ENCODE measurements at regions not wholly inside any gene's neighbourhood (a gene's known extent, or its start where the extent isn't known, plus 50 kb on each side); places are given as distances from the start of the nearest gene placed in this dataset.

DNA sequence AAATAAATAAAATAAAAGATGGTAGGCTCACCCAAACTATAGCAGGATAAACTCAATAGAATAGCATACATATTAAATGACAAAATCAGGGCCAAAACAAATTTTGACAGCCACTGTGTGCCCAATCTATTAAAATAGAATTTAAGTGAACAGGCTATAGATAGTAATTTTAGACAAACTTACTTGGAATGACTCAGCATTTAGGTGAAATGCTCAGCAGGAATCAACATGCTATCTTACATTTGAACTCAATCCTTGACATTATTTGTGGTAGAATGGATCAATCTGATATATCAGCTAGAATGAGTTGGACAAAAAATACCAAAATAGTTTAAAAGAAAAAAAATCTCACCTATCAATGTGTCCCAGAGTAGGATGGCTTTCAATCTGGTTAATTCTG lies 578.6 kb downstream of the RFPL4B start:
- Histone ChIP-seq H3K36me3 (ENCODE audit: control insufficient read depth in 1 of 2, insufficient read depth in 2 of 2, low read length in 2 of 2) (no peaks in the 10 kb centered on the region), H3K9me2 (ENCODE audit: insufficient read depth) (no peaks in the 10 kb centered on the region), H3K79me2 (ENCODE audit: insufficient read depth, low read length) (no peaks in the 10 kb centered on the region), H3K4me2 (ENCODE audit: low read length) (no peak overlapping the region), H3K27me3 (ENCODE audit: insufficient read depth, low read length) (no peaks in the 10 kb centered on the region), H3K9me3 (ENCODE audit: control insufficient read depth in 1 of 2, insufficient read depth in 1 of 2, low read depth in 1 of 2, low read length in 2 of 2) (no peaks in the 10 kb centered on the region), H3K4me3 (replicated peaks in 1 of 2; ENCODE audit: low read depth in 1 of 2, low read length in 2 of 2) (no peak overlapping the region), H3K9ac (ENCODE audit: low read length) (no peak overlapping the region), H2AFZ (ENCODE audit: low read depth, low read length, poor library complexity, severe bottlenecking) (no peak overlapping the region), H3K27ac (ENCODE audit: low read depth, low read length) (no peak overlapping the region), H3K4me1 (ENCODE audit: control insufficient read depth in 1 of 2, insufficient read depth in 2 of 2, low read length in 2 of 2) (no peaks in the 10 kb centered on the region), H4K20me1 (ENCODE audit: insufficient read depth) (no peaks in the 10 kb centered on the region)
- ATAC-seq = no peak
- DNase-seq (ENCODE audit: low read depth, low spot score) = no peak
- CTCF ChIA-PET = no interaction called here
- intact Hi-C loops (cut with micrococcal nuclease) = no loop called here
- BruUV-seq (replicated peaks) = no TSS peak
- TF ChIP-seq, protein P1, sequence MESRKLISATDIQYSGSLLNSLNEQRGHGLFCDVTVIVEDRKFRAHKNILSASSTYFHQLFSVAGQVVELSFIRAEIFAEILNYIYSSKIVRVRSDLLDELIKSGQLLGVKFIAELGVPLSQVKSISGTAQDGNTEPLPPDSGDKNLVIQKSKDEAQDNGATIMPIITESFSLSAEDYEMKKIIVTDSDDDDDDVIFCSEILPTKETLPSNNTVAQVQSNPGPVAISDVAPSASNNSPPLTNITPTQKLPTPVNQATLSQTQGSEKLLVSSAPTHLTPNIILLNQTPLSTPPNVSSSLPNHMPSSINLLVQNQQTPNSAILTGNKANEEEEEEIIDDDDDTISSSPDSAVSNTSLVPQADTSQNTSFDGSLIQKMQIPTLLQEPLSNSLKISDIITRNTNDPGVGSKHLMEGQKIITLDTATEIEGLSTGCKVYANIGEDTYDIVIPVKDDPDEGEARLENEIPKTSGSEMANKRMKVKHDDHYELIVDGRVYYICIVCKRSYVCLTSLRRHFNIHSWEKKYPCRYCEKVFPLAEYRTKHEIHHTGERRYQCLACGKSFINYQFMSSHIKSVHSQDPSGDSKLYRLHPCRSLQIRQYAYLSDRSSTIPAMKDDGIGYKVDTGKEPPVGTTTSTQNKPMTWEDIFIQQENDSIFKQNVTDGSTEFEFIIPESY (IDR thresholded peaks at IDR 0.05; ENCODE audit: extremely low read depth, insufficient replicate concordance, low read length) = no peak
- no peak for TF ChIP-seq CEBPB (IDR thresholded peaks at IDR 0.05; ENCODE audit: low read depth)
- TF ChIP-seq RAD21 (IDR thresholded peaks at IDR 0.05; ENCODE audit: low read depth) = no peak
- TF ChIP-seq JUND (IDR thresholded peaks at IDR 0.05) = no peak
- no peak for TF ChIP-seq EGR1 (IDR thresholded peaks at IDR 0.05; ENCODE audit: low read depth)
- no peak for TF ChIP-seq ZFX (IDR thresholded peaks at IDR 0.05)
- TF ChIP-seq FOSL1 (IDR thresholded peaks at IDR 0.05; ENCODE audit: low read depth) = no peak
- TF ChIP-seq CBX3 (IDR thresholded peaks at IDR 0.05; ENCODE audit: low read depth) = no peak
- TF ChIP-seq EZH2 (IDR thresholded peaks at IDR 0.05) = no peak
- no peak for TF ChIP-seq EZH2phosphoT487 (IDR thresholded peaks at IDR 0.05; ENCODE audit: borderline replicate concordance)
- no peak for TF ChIP-seq SP1 (IDR thresholded peaks at IDR 0.05; ENCODE audit: low read depth)
- TF ChIP-seq, protein P2, sequence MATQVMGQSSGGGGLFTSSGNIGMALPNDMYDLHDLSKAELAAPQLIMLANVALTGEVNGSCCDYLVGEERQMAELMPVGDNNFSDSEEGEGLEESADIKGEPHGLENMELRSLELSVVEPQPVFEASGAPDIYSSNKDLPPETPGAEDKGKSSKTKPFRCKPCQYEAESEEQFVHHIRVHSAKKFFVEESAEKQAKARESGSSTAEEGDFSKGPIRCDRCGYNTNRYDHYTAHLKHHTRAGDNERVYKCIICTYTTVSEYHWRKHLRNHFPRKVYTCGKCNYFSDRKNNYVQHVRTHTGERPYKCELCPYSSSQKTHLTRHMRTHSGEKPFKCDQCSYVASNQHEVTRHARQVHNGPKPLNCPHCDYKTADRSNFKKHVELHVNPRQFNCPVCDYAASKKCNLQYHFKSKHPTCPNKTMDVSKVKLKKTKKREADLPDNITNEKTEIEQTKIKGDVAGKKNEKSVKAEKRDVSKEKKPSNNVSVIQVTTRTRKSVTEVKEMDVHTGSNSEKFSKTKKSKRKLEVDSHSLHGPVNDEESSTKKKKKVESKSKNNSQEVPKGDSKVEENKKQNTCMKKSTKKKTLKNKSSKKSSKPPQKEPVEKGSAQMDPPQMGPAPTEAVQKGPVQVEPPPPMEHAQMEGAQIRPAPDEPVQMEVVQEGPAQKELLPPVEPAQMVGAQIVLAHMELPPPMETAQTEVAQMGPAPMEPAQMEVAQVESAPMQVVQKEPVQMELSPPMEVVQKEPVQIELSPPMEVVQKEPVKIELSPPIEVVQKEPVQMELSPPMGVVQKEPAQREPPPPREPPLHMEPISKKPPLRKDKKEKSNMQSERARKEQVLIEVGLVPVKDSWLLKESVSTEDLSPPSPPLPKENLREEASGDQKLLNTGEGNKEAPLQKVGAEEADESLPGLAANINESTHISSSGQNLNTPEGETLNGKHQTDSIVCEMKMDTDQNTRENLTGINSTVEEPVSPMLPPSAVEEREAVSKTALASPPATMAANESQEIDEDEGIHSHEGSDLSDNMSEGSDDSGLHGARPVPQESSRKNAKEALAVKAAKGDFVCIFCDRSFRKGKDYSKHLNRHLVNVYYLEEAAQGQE (IDR thresholded peaks at IDR 0.05; ENCODE audit: low read depth) = no peak
- no peak for TF ChIP-seq SRF (IDR thresholded peaks at IDR 0.05; ENCODE audit: low read depth)
- no peak for TF ChIP-seq ATF3 (IDR thresholded peaks at IDR 0.05)
- TF ChIP-seq POLR2A (IDR thresholded peaks at IDR 0.05; ENCODE audit: borderline replicate concordance, extremely low read depth, insufficient read depth, insufficient read length) = no peak
- no peak for TF ChIP-seq TCF7L2 (IDR thresholded peaks at IDR 0.05; ENCODE audit: borderline replicate concordance, extremely low read depth, insufficient read depth, insufficient read length)
- RAD21 ChIA-PET (ENCODE audit: low non-redundant PET in 1 of 2, low total read pairs in 2 of 2, uncharacterized antibody in 2 of 2, unreplicated experiment in 2 of 2) = no interaction called here
- POLR2A ChIA-PET = no interaction called here
